Activated T-helper 17 cell treated with anti-CD3 and anti-CD28 coated beads, Interleukin-2, amount 50 U/mL, for 72 hours (primary cell): ENCODE measurements at regions not wholly inside any gene's neighbourhood (a gene's known extent, or its start where the extent isn't known, plus 50 kb on each side); places are given as distances from the start of the nearest gene placed in this dataset.
A peak's percentile ranks its signal among the peaks of the same experiment; 100 is the strongest.

Experiments used
- ATAC-seq: fragments of 150-1000 bp; cut with Tn5 transposase; replicated peaks from 2 replicates; pipeline ENCODE4 v1.10.0; 2021; ENCODE audit warnings: mild to moderate bottlenecking, moderate library complexity
- H3K27ac Mint-ChIP-seq: one replicate; pipeline ENCODE4 v1.8.0; 2022; ENCODE audit warnings: mixed read lengths
- H3K27me3 Mint-ChIP-seq: one replicate; pipeline ENCODE4 v1.8.0; 2022; ENCODE audit warnings: mixed read lengths
- H3K36me3 Mint-ChIP-seq: one replicate; pipeline ENCODE4 v1.8.0; 2022; ENCODE audit warnings: low read depth, mild to moderate bottlenecking, mixed read lengths
- H3K4me1 Mint-ChIP-seq: one replicate; pipeline ENCODE4 v1.8.0; 2022; ENCODE audit warnings: mixed read lengths
- H3K4me3 Mint-ChIP-seq: one replicate; pipeline ENCODE4 v1.8.0; 2022; ENCODE audit warnings: mild to moderate bottlenecking, mixed read lengths
- H3K9me3 Mint-ChIP-seq: one replicate; pipeline ENCODE4 v1.8.0; 2022; ENCODE audit warnings: mixed read lengths

DNA sequence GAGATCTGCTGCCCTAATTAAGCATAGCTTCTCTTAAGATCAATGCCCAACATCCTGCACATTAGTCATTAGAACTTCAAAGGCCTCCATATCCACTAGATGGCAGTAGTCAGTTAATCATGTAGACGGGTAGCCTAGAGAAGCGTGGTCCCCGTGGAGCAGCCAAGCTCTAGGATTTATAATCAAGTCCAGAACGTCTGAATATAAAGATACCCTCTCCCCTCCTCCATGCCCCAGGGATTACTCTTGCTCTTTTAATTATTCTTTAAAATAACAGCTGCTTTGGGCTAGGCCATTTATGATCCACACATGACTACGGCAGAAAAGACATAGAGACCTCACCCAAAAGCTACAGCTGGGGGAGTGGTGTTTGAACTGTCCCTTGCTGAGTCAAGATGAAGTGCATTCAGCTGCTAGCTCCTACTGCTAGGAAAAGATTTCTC, 327.6 kb upstream of the PLET1 start:
- no peak overlapping the region for H3K27ac Mint-ChIP-seq

DNA sequence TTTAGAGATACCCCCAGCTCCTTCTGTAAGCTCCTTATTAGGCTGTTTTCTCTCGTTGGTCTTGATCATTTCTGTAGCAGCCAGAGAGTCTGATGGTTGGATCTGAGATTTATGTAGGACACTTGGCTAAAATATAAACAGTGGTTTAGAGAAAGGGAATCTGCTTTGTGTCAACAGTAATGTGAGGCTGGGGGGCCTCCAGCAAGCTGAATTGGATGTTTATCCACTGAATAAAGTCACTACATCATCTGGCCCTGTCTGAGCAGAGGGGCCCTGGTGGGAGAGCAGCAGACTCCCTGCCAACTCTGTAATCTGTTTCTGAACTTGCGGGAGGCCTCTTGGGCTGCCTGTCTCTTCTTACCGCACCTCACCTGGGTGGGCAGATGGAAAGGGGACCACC, 328.5 kb upstream of the PLET1 start:
- Mint-ChIP-seq H3K36me3 (no peaks in the 10 kb centered on the region), H3K27ac (no peak overlapping the region), H3K4me1 (no peaks in the 10 kb centered on the region), H3K9me3 (no peaks in the 10 kb centered on the region), H3K27me3 (peaks cover 1% of the 10 kb centered on the region), H3K4me3 (no peak overlapping the region)
- no peak for ATAC-seq

More for the DNA sequence above, 327.6 kb upstream of the PLET1 start:
- Mint-ChIP-seq H3K36me3 (no peaks in the 10 kb centered on the region), H3K27me3 (peaks cover 3% of the 10 kb centered on the region), H3K4me1 (no peaks in the 10 kb centered on the region), H3K4me3 (no peak overlapping the region), H3K9me3 (no peaks in the 10 kb centered on the region)
- peak; percentile 69 for ATAC-seq

DNA sequence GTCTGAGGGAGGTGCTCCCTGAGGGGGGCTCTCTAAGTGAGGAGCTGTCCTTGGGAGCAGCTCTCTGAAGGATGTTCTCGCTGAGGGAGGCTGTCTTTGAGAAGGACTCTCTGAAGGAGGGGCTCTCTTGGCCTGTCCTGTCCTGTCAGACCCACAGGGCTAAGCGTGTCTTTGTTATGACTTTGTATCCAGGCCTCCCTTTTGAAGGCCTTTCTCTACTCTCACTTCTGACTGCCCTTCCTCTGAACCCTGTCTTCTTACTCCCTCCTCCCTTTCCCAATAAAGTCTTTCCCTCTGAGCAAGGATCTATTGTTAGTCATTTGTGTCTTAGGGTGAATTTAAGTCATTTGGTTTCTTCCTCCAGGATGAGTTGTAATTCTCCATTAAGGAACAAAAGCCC, 330.1 kb upstream of the PLET1 start:
- H3K27ac Mint-ChIP-seq = no peak overlapping the region
- H3K36me3 Mint-ChIP-seq = no peaks in the 10 kb centered on the region
- no peaks in the 10 kb centered on the region for H3K4me1 Mint-ChIP-seq
- no peaks in the 10 kb centered on the region for H3K27me3 Mint-ChIP-seq
- no peaks in the 10 kb centered on the region for H3K9me3 Mint-ChIP-seq
- ATAC-seq = no peak
- no peak overlapping the region for H3K4me3 Mint-ChIP-seq

DNA sequence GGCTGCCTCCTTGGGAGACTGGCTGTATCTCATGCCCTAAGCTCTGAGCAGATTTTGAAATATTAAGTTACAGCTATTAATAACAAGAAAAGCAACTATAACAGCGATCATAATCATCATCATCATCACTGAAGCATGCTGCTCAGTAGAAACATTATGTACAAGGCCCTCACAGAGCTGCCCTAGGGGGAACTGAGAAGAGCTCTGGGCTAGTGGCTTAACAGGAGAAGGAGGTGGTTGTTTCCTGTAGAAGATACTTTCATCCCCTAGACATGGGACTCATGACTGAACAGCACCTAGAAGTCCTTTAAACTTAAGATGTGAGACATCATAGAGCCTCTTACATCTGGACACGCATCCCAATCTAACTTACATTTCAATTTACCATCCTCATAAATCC, 332.8 kb upstream of the PLET1 start:
- Mint-ChIP-seq H3K9me3 (peaks cover 3% of the 10 kb centered on the region), H3K27ac (no peak overlapping the region), H3K36me3 (no peaks in the 10 kb centered on the region), H3K4me3 (no peak overlapping the region), H3K4me1 (peaks cover 5% of the 10 kb centered on the region), H3K27me3 (no peaks in the 10 kb centered on the region)
- no peak for ATAC-seq

DNA sequence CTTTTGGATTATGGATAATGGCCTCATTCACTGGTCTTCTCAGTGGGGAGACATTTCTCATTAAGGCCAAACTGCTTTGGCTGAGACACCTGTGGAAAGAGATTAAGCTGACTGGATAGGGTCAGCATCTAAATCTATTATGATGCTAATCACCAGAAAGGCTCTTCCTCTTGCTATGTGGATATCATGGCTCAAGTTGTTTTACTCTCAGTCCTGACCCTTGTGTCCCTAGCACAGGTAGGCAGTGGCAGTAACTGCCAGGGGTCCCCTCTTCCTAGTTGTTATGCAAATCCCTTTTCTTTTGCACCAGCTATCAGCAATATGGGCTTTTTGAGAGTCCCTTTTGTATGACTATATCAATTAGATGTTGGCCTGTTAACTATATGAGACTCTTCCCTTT, 335.7 kb upstream of the PLET1 start:
- H3K9me3 Mint-ChIP-seq = peaks cover 3% of the 10 kb centered on the region
- H3K36me3 Mint-ChIP-seq = no peaks in the 10 kb centered on the region
- peaks cover 5% of the 10 kb centered on the region for H3K4me1 Mint-ChIP-seq
- peaks cover 6% of the 10 kb centered on the region for H3K27me3 Mint-ChIP-seq
- no peak for ATAC-seq
- H3K27ac Mint-ChIP-seq = no peak overlapping the region
- H3K4me3 Mint-ChIP-seq = no peak overlapping the region

DNA sequence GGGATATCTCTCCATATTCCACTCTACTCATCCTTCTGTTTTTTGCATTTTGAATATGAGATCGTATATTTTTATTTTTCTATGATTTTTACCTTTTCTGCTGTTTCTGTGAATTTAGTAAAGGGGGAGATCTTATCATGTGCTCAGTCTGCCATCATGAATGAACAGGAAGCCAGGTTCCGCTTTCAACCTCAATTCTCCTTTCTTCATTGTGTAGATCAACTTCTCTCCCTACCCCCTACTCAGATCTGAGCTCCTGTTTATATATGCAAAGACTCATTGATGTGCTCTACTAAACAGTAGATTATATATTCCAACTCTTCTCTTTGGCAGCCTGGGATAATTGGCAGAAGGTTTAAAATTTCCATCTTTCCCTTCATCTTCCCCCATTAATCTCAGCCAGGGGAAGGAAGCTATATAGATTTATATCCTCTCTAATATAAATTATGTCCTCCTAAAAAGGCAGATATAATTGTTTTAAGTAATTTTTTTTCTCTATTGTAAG, 336.7 kb upstream of the PLET1 start:
- no peak overlapping the region for H3K27ac Mint-ChIP-seq
- ATAC-seq = no peak
- H3K4me1 Mint-ChIP-seq = peaks cover 5% of the 10 kb centered on the region
- no peak overlapping the region for H3K4me3 Mint-ChIP-seq
- H3K27me3 Mint-ChIP-seq = peaks cover 6% of the 10 kb centered on the region
- peaks cover 3% of the 10 kb centered on the region for H3K9me3 Mint-ChIP-seq
- no peaks in the 10 kb centered on the region for H3K36me3 Mint-ChIP-seq

DNA sequence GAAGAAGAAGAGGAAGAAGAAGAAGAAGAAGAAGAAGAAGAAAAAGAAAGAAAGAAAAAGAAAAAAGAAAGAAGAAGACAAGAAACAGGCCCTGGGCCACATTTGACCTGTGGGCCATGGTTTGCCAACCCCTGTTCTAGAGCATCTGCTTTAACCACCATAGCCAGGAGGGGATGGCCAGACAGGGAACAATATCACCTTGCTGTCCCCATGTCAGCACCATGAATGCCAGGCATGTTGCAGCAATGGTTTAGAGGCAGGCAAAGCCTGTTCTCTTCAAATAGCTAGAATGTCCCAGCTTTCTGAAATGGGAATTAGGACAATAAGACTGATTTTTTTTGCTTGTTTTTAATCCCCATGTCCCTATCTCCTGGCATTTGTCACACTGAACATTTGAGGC, 338.6 kb upstream of the PLET1 start:
- ATAC-seq = no peak
- Mint-ChIP-seq H3K27ac (no peak overlapping the region), H3K4me1 (peaks cover 5% of the 10 kb centered on the region), H3K4me3 (no peak overlapping the region), H3K27me3 (peaks cover 7% of the 10 kb centered on the region), H3K36me3 (no peaks in the 10 kb centered on the region), H3K9me3 (peaks cover 3% of the 10 kb centered on the region)

DNA sequence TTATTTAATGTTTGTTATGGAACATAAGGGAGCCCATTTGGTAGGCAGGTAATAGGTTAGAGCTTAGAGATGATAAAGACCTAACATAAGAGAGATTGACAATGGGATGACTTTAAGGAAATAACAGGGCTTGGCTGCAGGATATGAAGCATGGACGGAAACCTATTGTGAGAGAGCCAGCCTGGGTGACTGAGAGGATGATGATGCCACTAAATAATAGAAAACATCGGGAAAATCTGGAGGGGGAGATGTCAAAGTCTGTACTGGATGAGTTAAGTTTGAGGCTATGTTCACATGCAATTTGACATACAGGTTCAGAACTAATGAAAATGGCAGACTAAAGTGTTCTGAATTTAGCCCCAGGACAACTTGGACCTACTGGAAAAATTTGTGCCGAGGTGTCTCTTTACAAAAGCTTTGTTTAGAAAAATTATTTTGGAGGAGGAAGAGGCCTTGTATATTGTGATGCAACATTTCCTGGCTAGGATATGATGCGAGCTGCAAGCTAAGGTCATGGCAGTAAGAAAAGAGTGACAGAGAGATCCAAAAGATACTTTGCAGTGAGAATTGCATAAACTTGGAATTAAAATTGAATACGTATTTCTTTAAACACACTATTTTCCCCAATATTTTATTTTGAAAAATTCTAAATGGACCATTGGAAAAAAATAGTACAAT, 339.3 kb upstream of the PLET1 start:
- Mint-ChIP-seq H3K9me3 (peaks cover 3% of the 10 kb centered on the region), H3K4me3 (no peak overlapping the region), H3K4me1 (peaks cover 5% of the 10 kb centered on the region), H3K27ac (no peak overlapping the region), H3K36me3 (no peaks in the 10 kb centered on the region), H3K27me3 (peaks cover 15% of the 10 kb centered on the region)
- ATAC-seq = no peak

DNA sequence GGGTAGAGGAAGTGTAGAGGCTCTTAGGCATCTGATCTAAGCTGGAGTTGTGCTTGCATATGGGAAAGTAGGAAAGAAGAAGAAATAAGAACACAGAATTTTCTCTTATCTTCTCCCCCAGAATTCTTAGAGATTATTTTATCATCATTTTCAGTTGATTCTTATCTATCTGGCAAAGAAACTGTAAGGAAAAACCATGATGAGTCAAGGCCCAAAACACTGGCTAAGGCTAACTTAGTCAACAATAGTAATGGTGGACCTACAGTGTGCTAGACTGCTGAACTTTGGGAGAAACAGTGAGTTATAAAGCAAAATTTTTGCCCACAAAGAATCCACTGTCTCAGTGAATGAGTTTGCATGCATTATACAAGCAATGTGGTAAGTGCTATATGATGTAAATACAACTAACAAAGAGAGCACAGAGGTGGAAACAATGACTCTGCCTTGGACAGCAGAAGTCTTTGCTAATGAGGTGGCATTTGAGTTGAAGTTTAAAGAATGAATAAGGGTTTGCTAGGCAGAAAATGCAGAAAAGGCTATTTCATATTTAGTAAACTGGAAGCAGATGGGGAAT, 344.5 kb upstream of the PLET1 start:
- Mint-ChIP-seq H3K27ac (no peak overlapping the region), H3K36me3 (no peaks in the 10 kb centered on the region)

DNA sequence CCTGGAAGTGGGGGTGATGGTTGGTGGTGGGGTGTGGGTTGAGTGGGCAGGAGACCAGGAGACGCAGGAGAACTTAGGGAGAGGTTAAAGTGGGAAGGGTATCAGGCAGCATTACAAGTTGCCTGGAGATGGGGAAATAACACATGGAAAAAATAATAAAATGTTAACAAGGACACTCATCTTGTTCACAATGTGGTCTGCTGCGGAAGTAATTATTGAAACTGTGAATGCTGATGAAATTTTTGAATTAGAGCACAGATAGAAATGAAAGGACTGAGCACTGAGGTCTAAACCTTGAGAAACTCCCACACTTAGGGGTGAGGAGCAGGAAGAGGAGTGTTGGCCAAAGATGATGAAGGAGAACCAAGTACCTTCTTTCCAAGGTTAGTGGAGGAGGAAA, 346.0 kb upstream of the PLET1 start:
- Mint-ChIP-seq H3K27me3 (peaks cover 27% of the 10 kb centered on the region), H3K4me1 (no peaks in the 10 kb centered on the region), H3K9me3 (no peaks in the 10 kb centered on the region), H3K27ac (no peak overlapping the region), H3K36me3 (no peaks in the 10 kb centered on the region), H3K4me3 (no peak overlapping the region)
- ATAC-seq = no peak

More for the DNA sequence above, 344.5 kb upstream of the PLET1 start:
- Mint-ChIP-seq H3K4me1 (no peaks in the 10 kb centered on the region), H3K9me3 (no peaks in the 10 kb centered on the region), H3K4me3 (no peak overlapping the region), H3K27me3 (peaks cover 27% of the 10 kb centered on the region)
- ATAC-seq = no peak

DNA sequence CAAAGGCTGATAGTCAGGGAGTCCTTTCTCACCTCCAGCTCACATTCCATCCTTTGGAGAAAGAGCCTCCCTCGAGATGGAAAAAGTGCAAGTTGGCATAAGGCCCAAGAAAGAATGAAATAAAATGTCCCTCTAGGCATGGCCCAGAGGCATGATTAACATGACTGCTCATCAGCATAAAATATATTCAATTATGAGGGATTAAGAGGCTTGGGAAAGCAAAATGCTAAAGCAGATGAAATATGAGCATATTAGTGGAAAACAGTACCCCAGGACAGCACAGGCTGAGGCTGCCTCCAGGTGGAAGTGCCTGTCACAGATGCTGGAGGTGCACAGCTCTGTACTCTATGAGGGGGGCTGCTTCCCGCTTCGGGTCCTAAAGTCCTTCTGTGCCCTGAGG, 347.8 kb upstream of the PLET1 start:
- H3K4me3 Mint-ChIP-seq = no peak overlapping the region
- no peaks in the 10 kb centered on the region for H3K4me1 Mint-ChIP-seq
- no peak for ATAC-seq
- H3K27me3 Mint-ChIP-seq = peaks cover 31% of the 10 kb centered on the region
- no peaks in the 10 kb centered on the region for H3K9me3 Mint-ChIP-seq
- no peaks in the 10 kb centered on the region for H3K36me3 Mint-ChIP-seq
- no peak overlapping the region for H3K27ac Mint-ChIP-seq

DNA sequence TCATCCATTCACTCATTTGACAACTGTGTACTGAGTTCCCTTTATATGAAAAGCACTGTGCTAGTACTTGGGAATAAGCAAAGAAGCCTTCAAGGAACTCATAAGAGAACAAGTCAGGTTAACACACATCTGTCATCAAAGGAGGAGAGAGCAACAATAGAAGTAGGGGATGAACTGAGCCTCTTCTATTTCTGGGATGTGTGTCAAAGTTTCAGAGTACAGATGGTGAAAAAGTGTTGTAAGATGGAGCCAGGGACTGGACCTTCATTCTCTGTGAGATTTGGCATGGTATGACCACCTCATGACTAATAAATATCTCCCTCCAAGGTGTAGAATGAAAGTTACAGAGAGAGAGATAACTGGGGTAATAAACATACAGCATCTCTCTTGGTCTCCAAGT, 349.8 kb upstream of the PLET1 start:
- H3K27me3 Mint-ChIP-seq = peaks cover 23% of the 10 kb centered on the region
- ATAC-seq = no peak
- H3K4me1 Mint-ChIP-seq = no peaks in the 10 kb centered on the region
- no peak overlapping the region for H3K4me3 Mint-ChIP-seq
- no peaks in the 10 kb centered on the region for H3K36me3 Mint-ChIP-seq
- H3K27ac Mint-ChIP-seq = no peak overlapping the region
- no peaks in the 10 kb centered on the region for H3K9me3 Mint-ChIP-seq

DNA sequence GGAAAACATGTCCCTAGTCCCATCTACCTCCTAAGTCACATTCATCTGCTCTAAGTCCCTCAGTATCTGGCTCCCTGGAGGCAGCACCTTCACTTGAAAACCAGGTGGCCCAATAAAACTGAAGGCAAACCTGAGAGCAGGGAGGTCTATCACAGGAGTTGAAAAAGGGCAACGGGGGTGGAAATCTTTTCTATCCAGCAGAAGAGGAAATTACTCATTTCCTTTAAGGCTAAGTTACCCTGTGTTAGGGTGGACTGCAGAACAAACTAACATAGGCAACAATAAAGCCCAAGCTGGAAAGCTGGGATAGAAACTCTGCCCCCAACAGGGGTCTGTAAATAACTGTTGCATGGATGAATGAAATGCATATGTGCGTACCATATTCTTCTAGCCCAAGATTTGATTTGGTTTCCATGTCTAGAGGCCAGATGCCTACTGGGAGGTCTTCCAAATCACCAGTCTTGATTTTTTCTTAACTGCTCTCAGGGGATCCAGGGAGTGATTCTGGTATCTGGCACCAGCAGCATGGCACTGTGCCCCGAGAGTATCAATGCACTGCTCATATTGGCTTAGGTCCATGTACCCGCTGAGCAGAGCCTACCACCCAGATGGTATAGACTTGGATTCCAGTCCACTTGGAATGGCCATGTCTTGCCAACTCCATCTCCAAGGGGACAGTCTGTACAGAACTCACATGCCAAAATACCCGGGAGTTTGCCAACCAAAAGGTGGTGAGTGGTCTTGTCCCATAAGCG, 350.0 kb upstream of the NCAM1 start:
- Mint-ChIP-seq H3K4me1 (no peaks in the 10 kb centered on the region), H3K4me3 (no peak overlapping the region), H3K9me3 (no peaks in the 10 kb centered on the region), H3K27me3 (peaks cover 21% of the 10 kb centered on the region), H3K27ac (no peak overlapping the region), H3K36me3 (no peaks in the 10 kb centered on the region)
- ATAC-seq = no peak

DNA sequence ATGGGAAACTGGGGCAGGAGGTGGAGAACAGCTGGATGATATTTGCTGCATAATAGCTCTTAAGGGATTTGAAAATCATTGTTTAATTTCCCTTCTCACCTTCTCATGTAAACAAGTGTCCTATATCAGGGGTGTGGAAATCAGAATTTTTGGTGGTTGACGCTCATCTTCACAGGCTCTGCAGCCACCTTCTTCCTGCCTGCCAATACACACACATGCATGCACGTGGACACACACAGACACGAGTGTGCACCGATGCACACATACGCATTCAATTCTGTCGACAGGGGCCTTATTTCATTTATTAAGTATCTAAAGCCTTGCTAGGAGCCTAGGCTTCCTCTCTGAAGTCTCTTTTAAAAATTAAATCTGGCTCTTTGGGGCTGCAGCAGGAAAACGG, 349.4 kb upstream of the NCAM1 start:
- Mint-ChIP-seq H3K4me1 (no peaks in the 10 kb centered on the region), H3K27ac (no peak overlapping the region), H3K27me3 (peaks cover 18% of the 10 kb centered on the region), H3K36me3 (no peaks in the 10 kb centered on the region), H3K4me3 (no peak overlapping the region), H3K9me3 (no peaks in the 10 kb centered on the region)
- ATAC-seq = no peak

DNA sequence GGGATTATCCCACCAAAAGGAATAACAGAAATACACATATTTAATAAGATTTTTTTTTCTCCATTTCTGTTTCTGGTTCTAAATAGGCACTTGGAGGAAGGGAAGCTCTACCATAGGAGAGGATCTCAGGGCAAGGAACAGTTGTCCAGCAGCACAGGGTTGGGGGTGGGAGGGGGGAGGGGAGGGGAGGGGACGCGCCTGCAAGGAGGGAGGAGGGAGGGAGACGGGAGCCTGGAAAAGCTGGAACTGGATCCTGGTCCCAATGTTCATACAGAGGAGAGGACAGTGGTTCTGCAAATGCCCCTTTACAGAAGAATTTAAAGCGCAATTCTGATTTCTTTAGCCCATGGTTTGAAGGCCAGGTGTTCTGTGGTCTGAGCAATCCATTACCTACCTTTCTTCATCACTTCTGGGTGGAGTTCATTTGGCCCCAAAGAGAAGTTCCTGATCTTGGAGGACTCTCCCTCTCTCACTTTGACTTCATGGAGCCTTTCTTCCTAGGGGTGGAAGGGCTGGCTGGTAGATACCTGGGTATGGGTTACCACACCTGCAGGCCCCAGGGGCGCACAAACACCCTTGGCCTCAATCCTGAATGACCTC, 348.9 kb upstream of the NCAM1 start:
- H3K36me3 Mint-ChIP-seq = no peaks in the 10 kb centered on the region
- no peaks in the 10 kb centered on the region for H3K4me1 Mint-ChIP-seq
- no peak for ATAC-seq
- H3K27me3 Mint-ChIP-seq = peaks cover 19% of the 10 kb centered on the region
- H3K4me3 Mint-ChIP-seq = no peak overlapping the region
- no peak overlapping the region for H3K27ac Mint-ChIP-seq
- no peaks in the 10 kb centered on the region for H3K9me3 Mint-ChIP-seq
